B cell (primary cell): ENCODE measurements at regions not wholly inside any gene's neighbourhood (a gene's known extent, or its start where the extent isn't known, plus 50 kb on each side); places are given as distances from the start of the nearest gene placed in this dataset.
A peak's percentile ranks its signal among the peaks of the same experiment; 100 is the strongest.

Experiments used
- ATAC-seq: fragments of 200-7000 bp; cut with Tn5 transposase; one replicate; pipeline ENCODE4 v1.10.0; 2021; ENCODE audit warnings: low read depth, mild to moderate bottlenecking, moderate number of reproducible peaks, moderate library complexity
- CTCF ChIA-PET: fragments of 350-600 bp; sonication (Branson Sonifier 250); formaldehyde crosslinking; loops from one replicate; lab custom pipeline; 2021; ENCODE audit warnings: antibody characterized with exemption, inconsistent platforms; lab: Charles Lee
- POLR2A ChIA-PET: fragments of 350-600 bp; sonication (Branson Sonifier 250); formaldehyde crosslinking; loops from one replicate; lab custom pipeline; 2021; ENCODE audit warnings: antibody characterized with exemption; lab: Charles Lee
- DNase-seq: peaks from one replicate; pipeline ENCODE4 v3.0.0; 2013
- H2AFZ ChIP-seq: 2 replicates; pipeline ENCODE4 v1.6.1; 2012; ENCODE audit warnings: mild to moderate bottlenecking, low read depth, low read length; ENCODE audit not compliant: insufficient read depth, poor library complexity, severe bottlenecking
- H3K27ac ChIP-seq, 2 donors: 1 replicate in 1 of 2; 2 replicates in 1 of 2; pipeline ENCODE4 v1.5.1; 2012 to 2013; ENCODE audit warnings: low read length in 2 of 2, mild to moderate bottlenecking in 2 of 2, moderate library complexity in 1 of 2
- H3K27me3 ChIP-seq, 4 experiments: fragments of 200-600 bp in 1 of 4; sonication (generic) in 1 of 4; replicated peaks in 1 of 4; 1 replicate in 2 of 4; 2 replicates in 2 of 4; pipeline versions ENCODE4 v1.6.1 to v1.7.0; 2013 to 2016; ENCODE audit warnings: low read length in 3 of 4, mild to moderate bottlenecking in 2 of 4, mixed read lengths in 1 of 4, moderate library complexity in 1 of 4; ENCODE audit not compliant: insufficient read depth in 4 of 4, control insufficient read depth in 3 of 4; ENCODE audit errors: control extremely low read depth in 1 of 4
- H3K36me3 ChIP-seq, 2 experiments: replicated peaks in 1 of 2; 1 replicate in 1 of 2; 2 replicates in 1 of 2; pipeline versions ENCODE4 v1.6.1 to v1.7.1; 2013; ENCODE audit warnings: low read length in 1 of 2; ENCODE audit not compliant: insufficient read depth in 2 of 2, control insufficient read depth in 1 of 2; ENCODE audit errors: control extremely low read depth in 1 of 2, extremely low read depth in 1 of 2
- H3K4me1 ChIP-seq, 2 donors: fragments of 200-600 bp in 1 of 2; sonication (generic) in 1 of 2; 1 replicate in 1 of 2; 2 replicates in 1 of 2; pipeline versions ENCODE4 v1.5.1 to v1.6.1; 2013 to 2017; ENCODE audit warnings: low read length in 2 of 2; ENCODE audit not compliant: control insufficient read depth in 2 of 2, insufficient read depth in 2 of 2
- H3K4me2 ChIP-seq: replicated peaks from 2 replicates; pipeline ENCODE3; 2012; ENCODE audit warnings: mild to moderate bottlenecking, low read depth, low read length; ENCODE audit not compliant: poor library complexity, severe bottlenecking
- H3K4me3 ChIP-seq, 5 experiments: fragments of 200-600 bp in 1 of 5; sonication (generic) in 1 of 5; 1 replicate in 3 of 5; 2 replicates in 2 of 5; pipeline versions ENCODE4 v1.5.1 to v1.7.0; 2011 to 2016; ENCODE audit warnings: low read length in 4 of 5, mild to moderate bottlenecking in 4 of 5, low read depth in 2 of 5, control low read depth in 1 of 5, moderate library complexity in 1 of 5; ENCODE audit not compliant: insufficient read depth in 1 of 5; ENCODE audit errors: control extremely low read depth in 1 of 5, extremely low read depth in 1 of 5
- H3K79me2 ChIP-seq: fragments of 200-600 bp; sonication (generic); one replicate; pipeline ENCODE4 v1.6.0; 2016; ENCODE audit warnings: low read length; ENCODE audit not compliant: control insufficient read depth, insufficient read depth
- H3K9ac ChIP-seq: fragments of 200-600 bp; sonication (generic); 2 replicates; pipeline ENCODE4 v1.6.1; 2017; ENCODE audit warnings: mild to moderate bottlenecking, low read length, moderate library complexity
- H3K9me3 ChIP-seq, 3 donors: one replicate each; pipeline versions ENCODE4 v1.6.1 to v1.7.1; 2013; ENCODE audit warnings: low read length in 2 of 3; ENCODE audit not compliant: control insufficient read depth in 2 of 3, insufficient read depth in 1 of 3; ENCODE audit errors: control extremely low read depth in 1 of 3
- H4K20me1 ChIP-seq: 2 replicates; pipeline ENCODE4 v1.6.0; 2012; ENCODE audit warnings: mild to moderate bottlenecking, low read length; ENCODE audit not compliant: insufficient read depth, control insufficient read depth, poor library complexity, severe bottlenecking
- H3K27ac Mint-ChIP-seq: one replicate; pipeline ENCODE4 v1.8.0; 2021; ENCODE audit warnings: mixed read lengths
- H3K27me3 Mint-ChIP-seq: one replicate; pipeline ENCODE4 v1.8.0; 2021; ENCODE audit warnings: mixed read lengths
- H3K4me1 Mint-ChIP-seq: one replicate; pipeline ENCODE4 v1.8.0; 2021; ENCODE audit warnings: mixed read lengths
- H3K4me3 Mint-ChIP-seq: one replicate; pipeline ENCODE4 v1.8.0; 2021; ENCODE audit warnings: mixed read lengths
- H3K9me3 Mint-ChIP-seq: one replicate; pipeline ENCODE4 v1.8.0; 2022; ENCODE audit warnings: mixed read lengths; ENCODE audit not compliant: insufficient read depth
- CTCF ChIP-seq: fragments of 200-600 bp; IDR thresholded peaks from one replicate; pipeline ENCODE4 v1.8.0; 2022; ENCODE audit warnings: antibody characterized with exemption, mild to moderate bottlenecking
- EZH2 ChIP-seq: IDR thresholded peaks from 2 replicates; pipeline ENCODE4 v1.6.1; 2012; ENCODE audit warnings: borderline replicate concordance, low read depth, mild to moderate bottlenecking, moderate library complexity, low read length; ENCODE audit not compliant: insufficient read depth, poor library complexity, severe bottlenecking
- WGBS: methylation state at CpG from one replicate; pipeline ENCODE4 v1.1.5; 2013; ENCODE audit warnings: missing lambda C conversion rate; ENCODE audit not compliant: insufficient coverage; 5-methylcytosine and 5-hydroxymethylcytosine counted together
- intact Hi-C: fragments of 100-400 bp; cut with micrococcal nuclease; formaldehyde crosslinking; loops from one replicate; pipeline ENCODE4 v1.10.0; 2022

GRCh38 chr5:126354858-126355731, 68.1 kb upstream of the GRAMD2B start:
- peaks cover 4% of the 10 kb centered on the region for H3K4me1 Mint-ChIP-seq
- no peak overlapping the region for H3K27ac Mint-ChIP-seq
- ChIA-PET CTCF (interaction anchor here (1.0 to 7.2 kb wide), 3 partner anchors 12 to 184 kb away, joined by 3 to 23 read pairs (median 3); no protein-coding TSS in a partner anchor), POLR2A (no interaction called here)
- Histone ChIP-seq H3K27ac (no peak overlapping the region), H4K20me1 (no peaks in the 10 kb centered on the region), H3K9ac (no peak overlapping the region), H3K27me3 (peaks cover 0 to 3% (median 0%) of the 10 kb centered on the region in 4 experiments), H3K79me2 (no peaks in the 10 kb centered on the region), H3K36me3 (no peaks in the 10 kb centered on the region), H3K4me1 (no peaks in the 10 kb centered on the region), H2AFZ (no peak overlapping the region), H3K9me3 (no peaks in the 10 kb centered on the region), H3K4me2 (no peak overlapping the region), H3K4me3 (no peak overlapping the region)
- no peaks in the 10 kb centered on the region for H3K9me3 Mint-ChIP-seq
- H3K27me3 Mint-ChIP-seq, result peaks cover 18% of the 10 kb centered on the region
- intact Hi-C loops, result no loop called here
- no peak for ATAC-seq
- no peak overlapping the region for H3K4me3 Mint-ChIP-seq
- DNase-seq, result no peak
- no peak for TF ChIP-seq CTCF
- no peak for TF ChIP-seq EZH2
- 93% methylated on average over 4 of the region's 5 CpGs for WGBS

GRCh38 chr5:126355940-126356339, 67.3 kb upstream of the GRAMD2B start:
- ChIA-PET CTCF (interaction anchor here (1.0 to 7.2 kb wide), 2 partner anchors 18 to 183 kb away, joined by 3 to 23 read pairs; no protein-coding TSS in a partner anchor), POLR2A (no interaction called here)
- DNase-seq (peak; percentile 27), ATAC-seq (peak; percentile 14)
- intact Hi-C loops, result no loop called here
- Histone ChIP-seq H3K36me3 (no peaks in the 10 kb centered on the region), H2AFZ (no peak overlapping the region), H3K27me3 (peaks cover 0 to 3% (median 0%) of the 10 kb centered on the region in 4 experiments), H3K9me3 (no peaks in the 10 kb centered on the region), H3K79me2 (no peaks in the 10 kb centered on the region), H3K4me3 (no peak overlapping the region), H3K27ac (no peak overlapping the region), H3K9ac (no peak overlapping the region), H3K4me1 (no peaks in the 10 kb centered on the region), H4K20me1 (no peaks in the 10 kb centered on the region), H3K4me2 (no peak overlapping the region)
- Mint-ChIP-seq H3K27me3 (peaks cover 20% of the 10 kb centered on the region), H3K4me1 (peaks cover 4% of the 10 kb centered on the region), H3K4me3 (no peak overlapping the region), H3K27ac (no peak overlapping the region), H3K9me3 (no peaks in the 10 kb centered on the region)
- WGBS, result 40% methylated on average over 1 of the region's 8 CpGs
- TF ChIP-seq EZH2 (no peak), CTCF (no peak)
